SK-N-SH (cell line): ENCODE measurements at regions not wholly inside any gene's neighbourhood (a gene's known extent, or its start where the extent isn't known, plus 50 kb on each side); places are given as distances from the start of the nearest gene placed in this dataset.

Source experiments
- CTCF ChIA-PET: fragments of 300-600, 350-600 bp; formaldehyde crosslinking; extraction: SDS; loops from one replicate; lab custom pipeline; 2021; lab: Yijun Ruan, JAX
- POLR2A ChIA-PET: fragments of 350-600 bp; sonication (Branson Sonifier 250); formaldehyde crosslinking; extraction: SDS; loops from one replicate; lab custom pipeline; 2020; ENCODE audit warnings: antibody characterized with exemption, inconsistent platforms; lab: Yijun Ruan, JAX
- DNase-seq: peaks from one replicate; pipeline ENCODE4 v3.0.0; 2012
- H2AFZ ChIP-seq: fragments of 200-600 bp; sonication (generic); 2 replicates; pipeline ENCODE4 v1.8.1; 2016; ENCODE audit warnings: antibody characterized with exemption, mild to moderate bottlenecking, low read depth
- H3F3A ChIP-seq: fragments of 200-600 bp; sonication (generic); replicated peaks from 2 replicates; pipeline ENCODE3; 2016; ENCODE audit warnings: antibody characterized with exemption, mild to moderate bottlenecking; ENCODE audit not compliant: insufficient read depth
- H3K27ac ChIP-seq, 2 experiments: fragments of 200-500 bp in 1 of 2; fragments of 200-600 bp in 1 of 2; sonication (Bioruptor generic) in 1 of 2; sonication (generic), shearing (Covaris generic) in 1 of 2; 2 replicates each; pipeline versions ENCODE4 v1.5.1 to v1.6.1; 2014 to 2016; ENCODE audit warnings: low read depth in 2 of 2, inconsistent platforms in 1 of 2, low read length in 1 of 2, mild to moderate bottlenecking in 1 of 2, mixed read lengths in 1 of 2
- H3K27me3 ChIP-seq: fragments of 200-600 bp; sonication (generic), shearing (Covaris generic); 2 replicates; pipeline ENCODE4 v1.6.1; 2016; ENCODE audit warnings: mixed run types; ENCODE audit not compliant: insufficient read depth
- H3K36me3 ChIP-seq, 2 experiments: fragments of 200-500 bp in 1 of 2; fragments of 200-600 bp in 1 of 2; sonication (Bioruptor generic) in 1 of 2; sonication (generic) in 1 of 2; replicated peaks in 1 of 2; 2 replicates each; pipeline versions ENCODE3 to v1.5.1; 2014 to 2016; ENCODE audit warnings: low read length in 1 of 2, mild to moderate bottlenecking in 1 of 2; ENCODE audit not compliant: insufficient read depth in 2 of 2, control insufficient read depth in 1 of 2
- H3K4me1 ChIP-seq, 2 experiments: fragments of 200-500 bp in 1 of 2; fragments of 200-600 bp in 1 of 2; sonication (Bioruptor generic) in 1 of 2; sonication (generic), shearing (Covaris generic) in 1 of 2; 2 replicates each; pipeline versions ENCODE4 v1.5.1 to v1.6.1; 2014 to 2016; ENCODE audit warnings: low read depth in 1 of 2, low read length in 1 of 2, mixed run types in 1 of 2; ENCODE audit not compliant: insufficient read depth in 2 of 2, control insufficient read depth in 1 of 2
- H3K4me2 ChIP-seq: fragments of 200-600 bp; sonication (generic), shearing (Covaris generic); 2 replicates; pipeline ENCODE4 v1.6.1; 2017; ENCODE audit warnings: mixed run types
- H3K4me3 ChIP-seq, 2 experiments: fragments of 200-500 bp in 1 of 2; fragments of 200-600 bp in 1 of 2; sonication (Bioruptor generic) in 1 of 2; sonication (generic), shearing (Covaris generic) in 1 of 2; 2 replicates each; pipeline versions ENCODE4 v1.5.1 to v1.8.1; 2014 to 2016; ENCODE audit warnings: low read depth in 2 of 2, inconsistent platforms in 1 of 2, low read length in 1 of 2, mild to moderate bottlenecking in 1 of 2, mixed read lengths in 1 of 2, moderate library complexity in 1 of 2
- H3K79me2 ChIP-seq: fragments of 200-600 bp; sonication (generic); 2 replicates; pipeline ENCODE4 v1.8.1; 2017; ENCODE audit warnings: mild to moderate bottlenecking; ENCODE audit not compliant: insufficient read depth
- H3K9ac ChIP-seq: fragments of 200-600 bp; sonication (generic); 2 replicates; pipeline ENCODE4 v1.6.1; 2017; ENCODE audit warnings: mixed run types
- H3K9me2 ChIP-seq: fragments of 200-600 bp; sonication (generic); 2 replicates; pipeline ENCODE4 v1.6.1; 2017; ENCODE audit warnings: mixed run types
- H3K9me3 ChIP-seq: fragments of 200-600 bp; sonication (generic); 2 replicates; pipeline ENCODE4 v1.6.1; 2017; ENCODE audit warnings: mixed run types, mild to moderate bottlenecking, moderate library complexity
- H4K20me1 ChIP-seq: fragments of 200-600 bp; sonication (generic); 2 replicates; pipeline ENCODE4 v1.6.1; 2017; ENCODE audit warnings: mild to moderate bottlenecking, mixed run types; ENCODE audit not compliant: insufficient read depth
- CHD2 ChIP-seq: fragments of 150-350 bp; IDR thresholded peaks from 2 replicates; pipeline ENCODE4 v1.6.1; 2018; ENCODE audit warnings: low read length; ENCODE audit not compliant: partially characterized antibody
- ELF1 ChIP-seq: IDR thresholded peaks from 2 replicates; pipeline ENCODE4 v1.4.0; 2012
- FOXM1 ChIP-seq: IDR thresholded peaks from 2 replicates; pipeline ENCODE4 v1.4.0; 2012; ENCODE audit warnings: low read depth, mild to moderate bottlenecking
- GABPA ChIP-seq: IDR thresholded peaks from 2 replicates; pipeline ENCODE4 v1.4.0; 2012; ENCODE audit warnings: low read depth, mild to moderate bottlenecking
- GATA2 ChIP-seq: sonication (generic); formaldehyde crosslinking; IDR thresholded peaks from 2 replicates; pipeline ENCODE4 v1.5.0; 2020; ENCODE audit warnings: mild to moderate bottlenecking, missing genetic modification reagents
- JUND ChIP-seq: IDR thresholded peaks from 2 replicates; pipeline ENCODE4 v1.4.0; 2012
- MEF2A ChIP-seq: IDR thresholded peaks from 2 replicates; pipeline ENCODE4 v1.4.0; 2012; ENCODE audit warnings: low read depth, borderline replicate concordance
- MXI1 ChIP-seq: IDR thresholded peaks from 2 replicates; pipeline ENCODE4 v1.6.1; 2012; ENCODE audit warnings: mild to moderate bottlenecking, low read depth, low read length, improper control_type of control experiment
- NFIC ChIP-seq: IDR thresholded peaks from 2 replicates; pipeline ENCODE4 v1.4.0; 2012; ENCODE audit warnings: borderline replicate concordance
- NRF1 ChIP-seq: IDR thresholded peaks from 2 replicates; pipeline ENCODE4 v1.6.1; 2012; ENCODE audit warnings: low read depth, mild to moderate bottlenecking, low read length
- RAD21 ChIP-seq: IDR thresholded peaks from 2 replicates; pipeline ENCODE4 v1.6.1; 2012; ENCODE audit warnings: mild to moderate bottlenecking, low read length
- TAF1 ChIP-seq: IDR thresholded peaks from 2 replicates; pipeline ENCODE4 v1.6.1; 2012; ENCODE audit warnings: low read depth, mild to moderate bottlenecking, low read length, moderate library complexity, borderline replicate concordance
- TCF12 ChIP-seq: IDR thresholded peaks from 2 replicates; pipeline ENCODE4 v1.4.0; 2012
- YY1 ChIP-seq: IDR thresholded peaks from 2 replicates; pipeline ENCODE4 v1.4.0; 2012; ENCODE audit warnings: low read depth, mild to moderate bottlenecking
- WGBS: methylation state at CpG from one replicate; pipeline ENCODE4 v1.1.6; 2017; ENCODE audit warnings: low lambda C conversion rate; 5-methylcytosine and 5-hydroxymethylcytosine counted together
- TF ChIP-seq, protein P1 (sequence below): IDR thresholded peaks from 2 replicates; pipeline ENCODE4 v1.4.0; 2012; ENCODE audit warnings: low read depth, borderline replicate concordance
- TF ChIP-seq, protein P2 (sequence below): fragments of 150-350 bp; IDR thresholded peaks from 2 replicates; pipeline ENCODE4 v1.6.1; 2016; ENCODE audit warnings: mild to moderate bottlenecking, low read depth, low read length
- TF ChIP-seq, protein P3 (sequence below): IDR thresholded peaks from 2 replicates; pipeline ENCODE4 v1.4.0; 2012; ENCODE audit warnings: low read depth
- TF ChIP-seq, protein P4 (sequence below): fragments of 150-350 bp; IDR thresholded peaks from 2 replicates; pipeline ENCODE4 v1.6.1; 2017; ENCODE audit warnings: antibody characterized with exemption, low read length, low read depth, borderline replicate concordance

DNA sequence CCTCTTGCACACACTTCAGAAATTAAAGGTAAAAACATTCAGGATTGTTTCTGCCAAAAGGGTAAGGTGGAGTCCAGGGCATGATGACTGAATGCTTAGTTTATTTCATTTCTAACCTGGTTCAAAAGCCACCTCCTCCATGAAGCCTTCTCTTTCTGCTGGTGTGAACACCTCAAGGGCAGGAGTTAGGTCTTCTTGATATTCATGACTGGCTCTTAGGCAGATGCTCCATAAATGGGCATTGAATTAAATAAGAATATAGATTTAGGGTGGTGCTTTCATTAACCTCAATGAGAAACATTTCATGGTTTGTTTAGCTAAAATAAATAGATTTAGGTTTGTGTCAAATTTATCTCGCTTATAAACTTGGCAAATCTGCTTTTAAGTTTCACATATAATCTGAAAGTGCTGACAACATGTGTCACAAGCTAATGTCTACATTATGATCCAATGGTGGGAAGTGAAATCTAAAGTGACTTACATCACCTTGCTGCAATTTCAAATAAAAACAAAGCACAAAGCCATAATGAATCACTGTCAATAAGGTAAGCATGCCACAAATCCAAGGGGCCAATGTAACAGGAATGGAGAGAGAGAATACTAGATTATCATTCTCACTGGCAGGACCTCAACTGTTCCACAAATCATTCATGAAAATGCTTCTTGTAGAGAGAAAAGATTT is 72.7 kb upstream of the GRIP1 start:
- WGBS, result 0% methylated on average over 1 of the region's 1 CpG
- Histone ChIP-seq H3K27ac (no peak overlapping the region), H3F3A (no peaks in the 10 kb centered on the region), H3K27me3 (no peaks in the 10 kb centered on the region), H3K4me2 (no peak overlapping the region), H4K20me1 (no peaks in the 10 kb centered on the region), H3K4me3 (no peak overlapping the region), H3K9me3 (no peaks in the 10 kb centered on the region), H3K79me2 (no peaks in the 10 kb centered on the region), H3K9ac (no peak overlapping the region), H3K4me1 (no peaks in the 10 kb centered on the region), H3K9me2 (no peaks in the 10 kb centered on the region), H2AFZ (no peak overlapping the region), H3K36me3 (no peaks in the 10 kb centered on the region)
- ChIA-PET CTCF (interaction anchor here (1.4 kb wide), 1 partner anchor 60 kb away, joined by 3 read pairs; no protein-coding TSS in a partner anchor), POLR2A (no interaction called here)
- no peak for TF ChIP-seq NRF1
- no peak for TF ChIP-seq GATA2 (CRISPR knock-in tag)
- TF ChIP-seq MEF2A, result no peak
- no peak for TF ChIP-seq MXI1
- TF ChIP-seq, protein P1, sequence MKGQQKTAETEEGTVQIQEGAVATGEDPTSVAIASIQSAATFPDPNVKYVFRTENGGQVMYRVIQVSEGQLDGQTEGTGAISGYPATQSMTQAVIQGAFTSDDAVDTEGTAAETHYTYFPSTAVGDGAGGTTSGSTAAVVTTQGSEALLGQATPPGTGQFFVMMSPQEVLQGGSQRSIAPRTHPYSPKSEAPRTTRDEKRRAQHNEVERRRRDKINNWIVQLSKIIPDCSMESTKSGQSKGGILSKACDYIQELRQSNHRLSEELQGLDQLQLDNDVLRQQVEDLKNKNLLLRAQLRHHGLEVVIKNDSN, result no peak
- no peak for TF ChIP-seq FOXM1
- TF ChIP-seq RAD21, result no peak
- TF ChIP-seq JUND, result no peak
- no peak for TF ChIP-seq GABPA
- TF ChIP-seq CHD2, result no peak
- TF ChIP-seq TAF1, result no peak
- TF ChIP-seq NFIC, result no peak
- TF ChIP-seq, protein P2, sequence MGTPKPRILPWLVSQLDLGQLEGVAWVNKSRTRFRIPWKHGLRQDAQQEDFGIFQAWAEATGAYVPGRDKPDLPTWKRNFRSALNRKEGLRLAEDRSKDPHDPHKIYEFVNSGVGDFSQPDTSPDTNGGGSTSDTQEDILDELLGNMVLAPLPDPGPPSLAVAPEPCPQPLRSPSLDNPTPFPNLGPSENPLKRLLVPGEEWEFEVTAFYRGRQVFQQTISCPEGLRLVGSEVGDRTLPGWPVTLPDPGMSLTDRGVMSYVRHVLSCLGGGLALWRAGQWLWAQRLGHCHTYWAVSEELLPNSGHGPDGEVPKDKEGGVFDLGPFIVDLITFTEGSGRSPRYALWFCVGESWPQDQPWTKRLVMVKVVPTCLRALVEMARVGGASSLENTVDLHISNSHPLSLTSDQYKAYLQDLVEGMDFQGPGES, result no peak
- TF ChIP-seq, protein P3, sequence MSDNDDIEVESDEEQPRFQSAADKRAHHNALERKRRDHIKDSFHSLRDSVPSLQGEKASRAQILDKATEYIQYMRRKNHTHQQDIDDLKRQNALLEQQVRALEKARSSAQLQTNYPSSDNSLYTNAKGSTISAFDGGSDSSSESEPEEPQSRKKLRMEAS, result no peak
- TF ChIP-seq TCF12, result no peak
- no peak for TF ChIP-seq YY1
- TF ChIP-seq, protein P4, sequence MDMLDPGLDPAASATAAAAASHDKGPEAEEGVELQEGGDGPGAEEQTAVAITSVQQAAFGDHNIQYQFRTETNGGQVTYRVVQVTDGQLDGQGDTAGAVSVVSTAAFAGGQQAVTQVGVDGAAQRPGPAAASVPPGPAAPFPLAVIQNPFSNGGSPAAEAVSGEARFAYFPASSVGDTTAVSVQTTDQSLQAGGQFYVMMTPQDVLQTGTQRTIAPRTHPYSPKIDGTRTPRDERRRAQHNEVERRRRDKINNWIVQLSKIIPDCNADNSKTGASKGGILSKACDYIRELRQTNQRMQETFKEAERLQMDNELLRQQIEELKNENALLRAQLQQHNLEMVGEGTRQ, result no peak
- TF ChIP-seq ELF1, result no peak
- no peak for DNase-seq
